Tibial artery (tissue), 4 donors: ENCODE measurements at regions not wholly inside any gene's neighbourhood (a gene's known extent, or its start where the extent isn't known, plus 50 kb on each side); places are given as distances from the start of the nearest gene placed in this dataset.

Source experiments
- DNase-seq, 2 donors: peaks; one replicate each; pipeline ENCODE4 v3.0.0-alpha.2; 2019
- H3K27ac ChIP-seq, 2 donors: fragments of 200-600 bp; sonication (generic) in 1 of 2; 1 replicate in 1 of 2; 2 replicates in 1 of 2; pipeline ENCODE4 v1.5.1; 2018 to 2019; ENCODE audit warnings: mild to moderate bottlenecking in 1 of 2
- H3K27me3 ChIP-seq, 2 donors: fragments of 200-600 bp; sonication (generic) in 1 of 2; one replicate each; pipeline versions ENCODE4 v1.5.1 to v1.6.0; 2016 to 2019
- H3K36me3 ChIP-seq, 3 donors: fragments of 200-600 bp; sonication (generic) in 2 of 3; one replicate each; pipeline ENCODE4 v1.5.1; 2016 to 2019; ENCODE audit warnings: mild to moderate bottlenecking in 2 of 3
- H3K4me1 ChIP-seq, 4 donors: fragments of 200-600 bp; sonication (generic) in 2 of 4; 1 replicate in 3 of 4; 2 replicates in 1 of 4; pipeline ENCODE4 v1.5.1; 2016 to 2019
- H3K4me3 ChIP-seq, 2 donors: fragments of 200-600 bp; sonication (generic) in 1 of 2; 1 replicate in 1 of 2; 2 replicates in 1 of 2; pipeline ENCODE4 v1.5.1; 2018 to 2019; ENCODE audit warnings: mild to moderate bottlenecking in 2 of 2
- H3K9me3 ChIP-seq, 3 donors: fragments of 200-600 bp; sonication (generic) in 1 of 3; one replicate each; pipeline ENCODE4 v1.5.1; 2016 to 2019
- intact Hi-C: fragments of 100-400 bp; cut with DNase I; formaldehyde crosslinking; loops from one replicate; pipeline ENCODE4 v1.15.0; 2023; ENCODE audit warnings: low total_unique reads
- TF ChIP-seq, protein P1 (sequence below), 2 experiments: fragments of 200-600 bp in 1 of 2; fragments of 450-650 bp in 1 of 2; IDR thresholded peaks; one replicate each; pipeline ENCODE4 v1.5.1; 2017 to 2019; ENCODE audit warnings: antibody characterized with exemption in 2 of 2, mild to moderate bottlenecking in 1 of 2, moderate library complexity in 1 of 2

DNA sequence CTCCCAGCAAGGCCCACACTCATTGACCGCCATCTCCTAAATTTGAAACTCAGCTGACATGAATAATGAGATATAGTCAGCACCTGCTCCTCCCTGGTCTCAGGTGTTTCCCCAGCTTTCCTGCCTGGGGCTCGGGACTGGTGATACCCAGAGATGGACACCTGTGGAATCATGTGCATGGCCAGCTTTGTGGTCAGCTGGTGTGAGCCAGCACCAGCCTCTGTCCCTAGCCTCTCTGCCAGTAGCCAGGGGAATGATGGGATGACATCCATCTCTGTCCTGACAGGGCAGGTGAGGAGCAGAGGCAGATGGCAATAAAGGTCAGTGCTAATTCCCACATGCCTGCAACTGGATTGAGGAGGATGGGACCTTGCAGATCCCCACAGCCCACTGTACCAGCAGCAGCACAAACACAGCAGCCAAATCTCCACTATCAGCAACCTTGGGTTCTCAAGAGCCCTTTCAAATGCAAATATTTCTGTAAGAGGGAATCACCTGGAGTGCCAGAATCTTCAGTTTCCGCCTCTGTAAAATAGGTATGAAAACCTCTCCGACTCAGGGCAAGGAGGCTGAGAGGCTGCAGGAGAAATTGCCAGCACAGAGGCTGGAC is 329.2 kb upstream of the ZMIZ1 start:
- H3K27me3 ChIP-seq = no peaks in the 10 kb centered on the region
- H3K27ac ChIP-seq = no peak overlapping the region
- H3K9me3 ChIP-seq = no peaks in the 10 kb centered on the region
- H3K36me3 ChIP-seq = no peaks in the 10 kb centered on the region
- TF ChIP-seq, protein P1, sequence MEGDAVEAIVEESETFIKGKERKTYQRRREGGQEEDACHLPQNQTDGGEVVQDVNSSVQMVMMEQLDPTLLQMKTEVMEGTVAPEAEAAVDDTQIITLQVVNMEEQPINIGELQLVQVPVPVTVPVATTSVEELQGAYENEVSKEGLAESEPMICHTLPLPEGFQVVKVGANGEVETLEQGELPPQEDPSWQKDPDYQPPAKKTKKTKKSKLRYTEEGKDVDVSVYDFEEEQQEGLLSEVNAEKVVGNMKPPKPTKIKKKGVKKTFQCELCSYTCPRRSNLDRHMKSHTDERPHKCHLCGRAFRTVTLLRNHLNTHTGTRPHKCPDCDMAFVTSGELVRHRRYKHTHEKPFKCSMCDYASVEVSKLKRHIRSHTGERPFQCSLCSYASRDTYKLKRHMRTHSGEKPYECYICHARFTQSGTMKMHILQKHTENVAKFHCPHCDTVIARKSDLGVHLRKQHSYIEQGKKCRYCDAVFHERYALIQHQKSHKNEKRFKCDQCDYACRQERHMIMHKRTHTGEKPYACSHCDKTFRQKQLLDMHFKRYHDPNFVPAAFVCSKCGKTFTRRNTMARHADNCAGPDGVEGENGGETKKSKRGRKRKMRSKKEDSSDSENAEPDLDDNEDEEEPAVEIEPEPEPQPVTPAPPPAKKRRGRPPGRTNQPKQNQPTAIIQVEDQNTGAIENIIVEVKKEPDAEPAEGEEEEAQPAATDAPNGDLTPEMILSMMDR (IDR thresholded peaks at IDR 0.05) = no peak
- intact Hi-C loops = no loop called here
- peaks cover 0 to 7% (median 0%) of the 10 kb centered on the region in 4 donors for H3K4me1 ChIP-seq
- DNase-seq = no peak
- no peak overlapping the region for H3K4me3 ChIP-seq

DNA sequence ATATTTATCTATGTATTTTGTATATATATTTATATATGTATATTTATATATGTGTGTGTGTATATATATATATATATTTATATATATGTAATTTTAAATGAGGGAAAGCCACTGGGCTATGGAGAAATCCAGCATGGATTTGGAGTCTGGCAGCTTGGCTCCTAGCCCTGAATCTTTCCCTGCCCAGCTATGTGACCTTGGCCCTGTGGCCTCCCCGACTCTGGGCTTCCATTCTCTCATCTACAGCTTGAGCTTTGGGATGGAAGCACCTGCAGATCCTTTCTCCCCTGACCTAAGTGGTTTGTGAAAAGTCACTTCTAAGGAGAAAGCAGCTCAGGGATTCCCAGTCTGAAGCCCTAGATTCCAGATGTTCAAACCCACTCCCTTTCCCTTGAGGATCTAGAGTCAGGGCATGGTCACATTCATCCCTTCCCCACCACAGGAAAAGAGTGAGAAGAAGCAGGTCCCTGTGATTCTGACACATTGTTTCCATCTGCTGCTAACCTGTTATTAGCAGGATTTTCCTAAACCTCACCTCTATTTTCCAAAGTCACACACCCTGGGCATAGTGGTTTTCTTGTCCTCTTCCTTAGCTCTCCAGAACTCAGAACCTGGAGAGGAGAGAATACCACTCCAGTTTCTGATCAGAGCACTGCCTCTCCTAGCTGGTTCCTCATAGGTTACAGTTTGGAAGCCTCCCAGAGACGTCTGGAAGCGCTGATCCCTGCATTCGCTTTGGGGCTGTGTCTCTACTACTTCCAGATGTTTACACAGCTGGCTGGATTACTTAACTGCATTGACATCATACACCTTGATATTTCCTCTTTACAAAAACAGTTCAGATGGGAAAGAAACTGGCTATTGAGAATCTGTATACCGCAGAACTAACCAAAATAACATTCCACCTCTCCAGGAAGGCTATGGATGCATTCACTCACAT is 327.5 kb upstream of the ZMIZ1 start:
- Histone ChIP-seq H3K27me3 (no peaks in the 10 kb centered on the region), H3K4me3 (no peak overlapping the region), H3K9me3 (no peaks in the 10 kb centered on the region), H3K4me1 (peaks cover 0 to 7% (median 2%) of the 10 kb centered on the region in 4 donors), H3K36me3 (no peaks in the 10 kb centered on the region), H3K27ac (no peak overlapping the region)
- intact Hi-C loops = no loop called here
- TF ChIP-seq, protein P1 (IDR thresholded peaks at IDR 0.05) = no peak
- DNase-seq = no peak

DNA sequence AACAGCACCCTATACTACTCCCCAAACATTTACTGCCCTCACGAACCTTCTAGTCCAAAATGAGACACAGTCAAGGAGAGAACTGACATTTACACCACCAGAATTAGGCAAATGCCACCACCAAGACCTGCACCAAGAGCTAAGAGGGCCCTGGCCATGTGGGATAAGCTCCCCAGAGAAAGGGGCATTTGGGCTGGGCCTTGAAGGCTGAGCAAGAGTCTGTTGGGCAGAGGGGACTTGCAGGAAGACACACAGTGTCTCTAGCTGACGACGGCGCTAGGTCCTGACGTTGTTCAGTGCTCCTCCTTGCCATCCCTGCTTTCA is 326.4 kb upstream of the ZMIZ1 start:
- Histone ChIP-seq H3K4me1 (peaks cover 0 to 7% (median 2%) of the 10 kb centered on the region in 4 donors), H3K4me3 (no peak overlapping the region), H3K27ac (no peak overlapping the region), H3K27me3 (no peaks in the 10 kb centered on the region), H3K9me3 (no peaks in the 10 kb centered on the region), H3K36me3 (no peaks in the 10 kb centered on the region)
- no peak for DNase-seq
- intact Hi-C loops = no loop called here
- TF ChIP-seq, protein P1 (IDR thresholded peaks at IDR 0.05) = no peak

DNA sequence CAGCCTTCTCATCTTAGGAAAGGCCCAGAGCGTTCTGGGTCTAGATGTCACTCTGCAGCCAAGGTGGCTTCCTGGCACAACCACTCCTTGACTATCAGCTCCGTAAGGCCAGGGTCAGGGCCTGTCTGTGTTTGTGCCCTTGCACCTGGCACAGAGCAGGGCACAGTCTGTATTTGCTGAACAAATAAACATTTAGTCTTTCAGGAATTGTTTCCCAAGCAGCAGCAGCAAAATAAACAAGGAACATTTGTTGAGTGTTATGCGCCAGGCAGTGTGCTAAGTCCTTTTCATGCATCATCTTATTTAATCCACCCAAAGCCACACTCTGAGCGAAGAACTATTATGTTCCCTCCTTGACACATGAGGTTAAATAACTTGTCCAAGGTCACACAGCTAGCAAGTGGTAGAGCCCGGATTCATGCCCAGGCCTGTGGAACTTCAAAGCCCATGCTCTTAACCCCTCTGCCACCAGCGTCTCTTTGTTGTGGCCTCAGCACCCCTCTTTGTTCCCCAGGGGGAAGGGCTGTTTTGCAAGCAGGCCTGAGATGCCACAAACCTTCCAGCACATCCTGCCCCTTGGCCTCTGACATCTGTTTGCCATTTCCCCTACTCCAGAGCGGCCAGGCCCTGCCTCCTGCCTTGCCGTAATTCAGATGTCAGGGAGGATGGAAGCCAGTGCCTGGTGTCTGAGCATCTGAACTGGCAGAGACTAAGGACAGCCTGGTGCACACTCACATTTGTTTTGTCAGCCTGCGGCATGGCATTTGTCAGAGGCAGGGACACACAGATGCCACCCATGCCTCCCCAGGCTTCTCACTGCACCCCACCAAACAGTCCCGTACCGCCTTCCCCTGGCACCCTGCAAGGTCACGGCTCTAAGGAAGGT is 325.8 kb upstream of the ZMIZ1 start:
- TF ChIP-seq, protein P1 (IDR thresholded peaks at IDR 0.05) = no peak
- no peak for DNase-seq
- H3K4me1 ChIP-seq = peaks cover 0 to 7% (median 2%) of the 10 kb centered on the region in 4 donors
- no peak overlapping the region for H3K27ac ChIP-seq
- H3K36me3 ChIP-seq = no peaks in the 10 kb centered on the region
- intact Hi-C loops = no loop called here
- no peak overlapping the region for H3K4me3 ChIP-seq
- no peaks in the 10 kb centered on the region for H3K9me3 ChIP-seq
- no peaks in the 10 kb centered on the region for H3K27me3 ChIP-seq

DNA sequence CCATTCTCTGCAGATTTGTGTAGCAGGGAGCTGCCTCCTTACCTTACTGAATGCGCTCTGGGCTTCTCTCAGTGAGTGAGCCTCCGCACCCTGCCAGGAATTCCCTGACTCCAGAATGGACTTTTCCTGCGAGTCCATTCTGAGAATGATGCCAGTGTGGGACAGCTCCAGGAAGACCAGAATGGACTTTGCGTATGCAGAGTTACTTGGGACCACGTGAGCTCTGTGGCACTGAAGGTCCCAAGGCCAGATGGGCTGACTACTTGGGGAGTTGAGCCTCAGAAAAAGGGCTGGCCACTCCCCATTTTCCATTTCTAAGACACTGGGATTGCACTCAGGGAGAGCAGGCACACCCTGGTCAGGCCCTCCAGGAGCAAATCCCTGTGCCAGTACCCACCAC is 324.7 kb upstream of the ZMIZ1 start:
- no peak overlapping the region for H3K27ac ChIP-seq
- TF ChIP-seq, protein P1 (IDR thresholded peaks at IDR 0.05) = no peak
- no peaks in the 10 kb centered on the region for H3K9me3 ChIP-seq
- no peak overlapping the region for H3K4me3 ChIP-seq
- H3K36me3 ChIP-seq = no peaks in the 10 kb centered on the region
- intact Hi-C loops = no loop called here
- no peak for DNase-seq
- peaks cover 0 to 7% (median 2%) of the 10 kb centered on the region in 4 donors for H3K4me1 ChIP-seq
- H3K27me3 ChIP-seq = no peaks in the 10 kb centered on the region
